ENCODE measurements at regions not wholly inside any gene's neighbourhood (a gene's known extent, or its start where the extent isn't known, plus 50 kb on each side); places are given as distances from the start of the nearest gene placed in this dataset.

GRCh38 chr10:3592424-3592823, 192.6 kb downstream of the KLF6 start:
- no peak for TF ChIP-seq CTCF (IDR thresholded peaks at IDR 0.05)
- TF ChIP-seq POLR2A (IDR thresholded peaks at IDR 0.05) = no peak

Data from suprapubic skin (tissue), 3 donors.